ENCODE measurements at regions not wholly inside any gene's neighbourhood (a gene's known extent, or its start where the extent isn't known, plus 50 kb on each side); places are given as distances from the start of the nearest gene placed in this dataset.
A peak's percentile ranks its signal among the peaks of the same experiment; 100 is the strongest.
"Not testable (repeated sequence)": the region's sequence is repeated elsewhere in the genome, so short reads cannot be mapped to it uniquely, and the experiment has no call there.

GRCh38 chrX:55160685-55161552 lies 59.2 kb upstream of the PAGE5 start:
- Histone ChIP-seq H3K27ac (ENCODE audit: low read depth in 2 of 2, low read length in 2 of 2) (peak overlapping the region; percentile 90 to 95), H3K4me3 (ENCODE audit: low read length in 3 of 3) (peak overlapping the region; percentile 86 to 89 (median 87)), H3K36me3 (ENCODE audit: control insufficient read depth in 2 of 3, insufficient read depth in 3 of 3, low read length in 3 of 3) (peaks cover 0 to 5% (median 2%) of the 10 kb centered on the region in 3 donors), H3K27me3 (ENCODE audit: control insufficient read depth, insufficient read depth, low read length) (no peaks in the 10 kb centered on the region), H3K9ac (ENCODE audit: low read length in 3 of 3) (peak overlapping the region; percentile 65 to 78 (median 73)), H3K4me1 (ENCODE audit: control insufficient read depth in 2 of 3, insufficient read depth in 2 of 3, low read depth in 1 of 3, low read length in 3 of 3) (no peaks in the 10 kb centered on the region), H3K9me3 (ENCODE audit: control insufficient read depth in 2 of 3, insufficient read depth in 1 of 3, low read length in 3 of 3) (no peaks in the 10 kb centered on the region)
- FAIRE-seq (no peak), DNase-seq (peak; percentile 93 to 96 (median 95))
- intact Hi-C loops (cut with DNase I) = no loop called here
- peak; percentile 47 for TF ChIP-seq CTCF (IDR thresholded peaks at IDR 0.05; ENCODE audit: borderline replicate concordance, extremely low read depth, insufficient read depth)

GRCh38 chrX:55161581-55161980 lies 58.6 kb upstream of the PAGE5 start:
- Histone ChIP-seq H3K27me3 (ENCODE audit: control insufficient read depth, insufficient read depth, low read length) (no peaks in the 10 kb centered on the region), H3K9me3 (ENCODE audit: control insufficient read depth in 2 of 3, insufficient read depth in 1 of 3, low read length in 3 of 3) (no peaks in the 10 kb centered on the region), H3K36me3 (ENCODE audit: control insufficient read depth in 2 of 3, insufficient read depth in 3 of 3, low read length in 3 of 3) (peaks cover 0 to 5% (median 2%) of the 10 kb centered on the region in 3 donors), H3K27ac (ENCODE audit: low read depth in 2 of 2, low read length in 2 of 2) (peak overlapping the region; percentile 90 to 95), H3K9ac (ENCODE audit: low read length in 3 of 3) (peak overlapping the region; percentile 59 to 73 (median 65)), H3K4me3 (ENCODE audit: low read length in 3 of 3) (peak overlapping the region; percentile 86 to 89 (median 87)), H3K4me1 (ENCODE audit: control insufficient read depth in 2 of 3, insufficient read depth in 2 of 3, low read depth in 1 of 3, low read length in 3 of 3) (no peaks in the 10 kb centered on the region)
- no peak for TF ChIP-seq CTCF (IDR thresholded peaks at IDR 0.05; ENCODE audit: borderline replicate concordance, extremely low read depth, insufficient read depth)
- intact Hi-C loops (cut with DNase I) = no loop called here
- DNase-seq (peak in 2 of 5 donors; percentile 19 to 29), FAIRE-seq (no peak)

GRCh38 chrX:55163171-55163570 lies 57.0 kb upstream of the PAGE5 start:
- Histone ChIP-seq H3K36me3 (ENCODE audit: control insufficient read depth in 2 of 3, insufficient read depth in 3 of 3, low read length in 3 of 3) (no peaks in the 10 kb centered on the region), H3K9ac (ENCODE audit: low read length in 3 of 3) (no peak overlapping the region), H3K4me3 (ENCODE audit: low read length in 3 of 3) (no peak overlapping the region), H3K27ac (ENCODE audit: low read depth in 2 of 2, low read length in 2 of 2) (no peak overlapping the region), H3K4me1 (ENCODE audit: control insufficient read depth in 2 of 3, insufficient read depth in 2 of 3, low read depth in 1 of 3, low read length in 3 of 3) (no peaks in the 10 kb centered on the region), H3K27me3 (ENCODE audit: control insufficient read depth, insufficient read depth, low read length) (no peaks in the 10 kb centered on the region), H3K9me3 (ENCODE audit: control insufficient read depth in 2 of 3, insufficient read depth in 1 of 3, low read length in 3 of 3) (no peaks in the 10 kb centered on the region)
- DNase-seq (no peak), FAIRE-seq (no peak)
- intact Hi-C loops (cut with DNase I) = no loop called here
- no peak for TF ChIP-seq CTCF (IDR thresholded peaks at IDR 0.05; ENCODE audit: borderline replicate concordance, extremely low read depth, insufficient read depth)

- DNase-seq; FAIRE-seq; H3K4me3 ChIP-seq (ENCODE audit: low read length in 3 of 3); H3K36me3 ChIP-seq (ENCODE audit: control insufficient read depth in 2 of 3, insufficient read depth in 3 of 3, low read length in 3 of 3); intact Hi-C loops (cut with DNase I); H3K9ac ChIP-seq (ENCODE audit: low read length in 3 of 3); H3K27ac ChIP-seq (ENCODE audit: low read depth in 2 of 2, low read length in 2 of 2); H3K27me3 ChIP-seq (ENCODE audit: control insufficient read depth, insufficient read depth, low read length); H3K9me3 ChIP-seq (ENCODE audit: control insufficient read depth in 2 of 3, insufficient read depth in 1 of 3, low read length in 3 of 3); H3K4me1 ChIP-seq (ENCODE audit: control insufficient read depth in 2 of 3, insufficient read depth in 2 of 3, low read depth in 1 of 3, low read length in 3 of 3): not testable (repeated sequence)
These were observed 55.1 kb upstream of the PAGE5 start for GRCh38 chrX:55165026-55165425.
